ENCODE measurements at regions not wholly inside any gene's neighbourhood (a gene's known extent, or its start where the extent isn't known, plus 50 kb on each side); places are given as distances from the start of the nearest gene placed in this dataset.

- Mint-ChIP-seq H3K4me1 (ENCODE audit: low read depth) (no peaks in the 10 kb centered on the region), H3K27me3 (ENCODE audit: low read depth) (peaks cover 30% of the 10 kb centered on the region), H3K4me3 (no peak overlapping the region), H3K36me3 (ENCODE audit: insufficient read depth in 2 of 2) (no peaks in the 10 kb centered on the region), H3K27ac (no peak overlapping the region), H3K9me3 (no peaks in the 10 kb centered on the region)
- ATAC-seq (replicated peaks in 1 of 2) = peak; percentile 43 to 53
- DNase-seq = no peak
These were observed 128.4 kb upstream of the CAMK1G start for GRCh38 chr1:209455145-209455544.

GRCh38 chr1:209455661-209456358, 127.7 kb upstream of the CAMK1G start:
- Mint-ChIP-seq H3K27me3 (ENCODE audit: low read depth) (peaks cover 31% of the 10 kb centered on the region), H3K4me1 (ENCODE audit: low read depth) (no peaks in the 10 kb centered on the region), H3K9me3 (no peaks in the 10 kb centered on the region), H3K36me3 (ENCODE audit: insufficient read depth in 2 of 2) (no peaks in the 10 kb centered on the region), H3K4me3 (no peak overlapping the region), H3K27ac (no peak overlapping the region)
- ATAC-seq (replicated peaks in 1 of 2) (no peak), DNase-seq (no peak)

- H3K27me3 Mint-ChIP-seq (ENCODE audit: low read depth) = peaks cover 36% of the 10 kb centered on the region
These were observed 126.6 kb upstream of the CAMK1G start for GRCh38 chr1:209456878-209457277.

GRCh38 chr1:209457401-209458125, 126.0 kb upstream of the CAMK1G start:
- no peak for ATAC-seq (replicated peaks in 1 of 2)
- Mint-ChIP-seq H3K9me3 (peaks cover 3 to 5% of the 10 kb centered on the region in 2 donors), H3K4me3 (no peak overlapping the region), H3K27me3 (ENCODE audit: low read depth) (peaks cover 36% of the 10 kb centered on the region), H3K27ac (no peak overlapping the region), H3K4me1 (ENCODE audit: low read depth) (no peaks in the 10 kb centered on the region), H3K36me3 (ENCODE audit: insufficient read depth in 2 of 2) (no peaks in the 10 kb centered on the region)
- no peak for DNase-seq

More at GRCh38 chr1:209456878-209457277, 126.6 kb upstream of the CAMK1G start:
- ATAC-seq (replicated peaks in 1 of 2) (no peak), DNase-seq (no peak)
- peaks cover under 1 to 3% of the 10 kb centered on the region in 2 donors for H3K9me3 Mint-ChIP-seq
- no peak overlapping the region for H3K4me3 Mint-ChIP-seq
- H3K4me1 Mint-ChIP-seq (ENCODE audit: low read depth) = no peaks in the 10 kb centered on the region
- no peak overlapping the region for H3K27ac Mint-ChIP-seq
- no peaks in the 10 kb centered on the region for H3K36me3 Mint-ChIP-seq (ENCODE audit: insufficient read depth in 2 of 2)

GRCh38 chr1:209458921-209459320, 124.6 kb upstream of the CAMK1G start:
- no peaks in the 10 kb centered on the region for H3K4me1 Mint-ChIP-seq (ENCODE audit: low read depth)

GRCh38 chr1:209461168-209461567, 122.3 kb upstream of the CAMK1G start:
- Mint-ChIP-seq H3K4me3 (no peak overlapping the region), H3K36me3 (ENCODE audit: insufficient read depth in 2 of 2) (no peaks in the 10 kb centered on the region), H3K27ac (no peak overlapping the region), H3K27me3 (ENCODE audit: low read depth) (peaks cover 44% of the 10 kb centered on the region), H3K4me1 (ENCODE audit: low read depth) (no peaks in the 10 kb centered on the region), H3K9me3 (peaks cover 3 to 5% of the 10 kb centered on the region in 2 donors)
- DNase-seq (no peak), ATAC-seq (replicated peaks in 1 of 2) (no peak)

More at GRCh38 chr1:209458921-209459320, 124.6 kb upstream of the CAMK1G start:
- Mint-ChIP-seq H3K27ac (no peak overlapping the region), H3K36me3 (ENCODE audit: insufficient read depth in 2 of 2) (no peaks in the 10 kb centered on the region), H3K27me3 (ENCODE audit: low read depth) (peaks cover 36% of the 10 kb centered on the region), H3K9me3 (peaks cover 3 to 5% of the 10 kb centered on the region in 2 donors), H3K4me3 (no peak overlapping the region)
- ATAC-seq (replicated peaks in 1 of 2) = no peak
- DNase-seq = no peak

GRCh38 chr1:209462433-209462832, 121.1 kb upstream of the CAMK1G start:
- Mint-ChIP-seq H3K4me3 (no peak overlapping the region), H3K4me1 (ENCODE audit: low read depth) (no peaks in the 10 kb centered on the region), H3K36me3 (ENCODE audit: insufficient read depth in 2 of 2) (no peaks in the 10 kb centered on the region), H3K27ac (no peak overlapping the region), H3K27me3 (ENCODE audit: low read depth) (peaks cover 45% of the 10 kb centered on the region), H3K9me3 (peaks cover 3 to 5% of the 10 kb centered on the region in 2 donors)
- ATAC-seq (replicated peaks in 1 of 2) = no peak
- no peak for DNase-seq

GRCh38 chr1:209463441-209463840, 120.1 kb upstream of the CAMK1G start:
- DNase-seq (no peak), ATAC-seq (replicated peaks in 1 of 2) (no peak)
- Mint-ChIP-seq H3K4me1 (ENCODE audit: low read depth) (no peaks in the 10 kb centered on the region), H3K27ac (no peak overlapping the region), H3K9me3 (peaks cover 3 to 5% of the 10 kb centered on the region in 2 donors), H3K27me3 (ENCODE audit: low read depth) (peaks cover 43% of the 10 kb centered on the region), H3K36me3 (ENCODE audit: insufficient read depth in 2 of 2) (no peaks in the 10 kb centered on the region), H3K4me3 (no peak overlapping the region)

- DNase-seq (no peak), ATAC-seq (replicated peaks in 1 of 2) (no peak)
- Mint-ChIP-seq H3K27ac (no peak overlapping the region), H3K4me3 (no peak overlapping the region), H3K36me3 (ENCODE audit: insufficient read depth in 2 of 2) (no peaks in the 10 kb centered on the region), H3K27me3 (ENCODE audit: low read depth) (no peaks in the 10 kb centered on the region), H3K9me3 (peaks cover 5 to 6% of the 10 kb centered on the region in 2 donors), H3K4me1 (ENCODE audit: low read depth) (no peaks in the 10 kb centered on the region)
These were observed 110.5 kb upstream of the CAMK1G start for GRCh38 chr1:209473025-209473424.

- H3K9me3 Mint-ChIP-seq = no peaks in the 10 kb centered on the region
- no peak overlapping the region for H3K4me3 Mint-ChIP-seq
- ATAC-seq (replicated peaks in 1 of 2) = no peak
These were observed 103.2 kb upstream of the CAMK1G start for GRCh38 chr1:209480345-209480744.

GRCh38 chr1:209483691-209484090, 99.8 kb upstream of the CAMK1G start:
- Mint-ChIP-seq H3K4me1 (ENCODE audit: low read depth) (no peaks in the 10 kb centered on the region), H3K9me3 (no peaks in the 10 kb centered on the region), H3K27ac (no peak overlapping the region)

More at GRCh38 chr1:209480345-209480744, 103.2 kb upstream of the CAMK1G start:
- Mint-ChIP-seq H3K27ac (no peak overlapping the region), H3K4me1 (ENCODE audit: low read depth) (no peaks in the 10 kb centered on the region), H3K36me3 (ENCODE audit: insufficient read depth in 2 of 2) (no peaks in the 10 kb centered on the region), H3K27me3 (ENCODE audit: low read depth) (no peaks in the 10 kb centered on the region)
- DNase-seq = no peak

GRCh38 chr1:209484429-209484828, 99.1 kb upstream of the CAMK1G start:
- Mint-ChIP-seq H3K27ac (no peak overlapping the region), H3K4me3 (no peak overlapping the region), H3K27me3 (ENCODE audit: low read depth) (peaks cover 7% of the 10 kb centered on the region), H3K36me3 (ENCODE audit: insufficient read depth in 2 of 2) (no peaks in the 10 kb centered on the region), H3K4me1 (ENCODE audit: low read depth) (no peaks in the 10 kb centered on the region), H3K9me3 (no peaks in the 10 kb centered on the region)
- DNase-seq = no peak
- no peak for ATAC-seq (replicated peaks in 1 of 2)

More at GRCh38 chr1:209483691-209484090, 99.8 kb upstream of the CAMK1G start:
- peaks cover 7% of the 10 kb centered on the region for H3K27me3 Mint-ChIP-seq (ENCODE audit: low read depth)
- ATAC-seq (replicated peaks in 1 of 2) = no peak
- H3K4me3 Mint-ChIP-seq = no peak overlapping the region
- DNase-seq = no peak
- H3K36me3 Mint-ChIP-seq (ENCODE audit: insufficient read depth in 2 of 2) = no peaks in the 10 kb centered on the region

- no peak overlapping the region for H3K27ac Mint-ChIP-seq
- ATAC-seq (replicated peaks in 1 of 2) (no peak), DNase-seq (no peak)
- H3K27me3 Mint-ChIP-seq (ENCODE audit: low read depth) = peaks cover 7% of the 10 kb centered on the region
- no peaks in the 10 kb centered on the region for H3K9me3 Mint-ChIP-seq
- no peaks in the 10 kb centered on the region for H3K36me3 Mint-ChIP-seq (ENCODE audit: insufficient read depth in 2 of 2)
- no peak overlapping the region for H3K4me3 Mint-ChIP-seq
- H3K4me1 Mint-ChIP-seq (ENCODE audit: low read depth) = no peaks in the 10 kb centered on the region
These were observed 98.3 kb upstream of the CAMK1G start for GRCh38 chr1:209485167-209485566.

All from activated T-cell treated with anti-CD3 and anti-CD28 coated beads, Interleukin-2, amount 50 U/mL, for 72 hours (primary cell).